ENCODE measurements at regions not wholly inside any gene's neighbourhood (a gene's known extent, or its start where the extent isn't known, plus 50 kb on each side); places are given as distances from the start of the nearest gene placed in this dataset.

- H3K27me3 ChIP-seq (ENCODE audit: insufficient read depth, low read length, poor library complexity, severe bottlenecking): no peaks in the 10 kb centered on the region
- no peaks in the 10 kb centered on the region for H3K9me2 ChIP-seq (replicated peaks; ENCODE audit: low read depth, low read length)
- no peak overlapping the region for H2AFZ ChIP-seq (ENCODE audit: low read length)
- no peak for TF ChIP-seq CTCF (conservative IDR thresholded peaks at IDR 0.05; ENCODE audit: low read length)
- no peak for TF ChIP-seq EZH2phosphoT487 (IDR thresholded peaks at IDR 0.05; ENCODE audit: borderline replicate concordance)
- no peaks in the 10 kb centered on the region for H3K4me1 ChIP-seq (ENCODE audit: insufficient read depth, low read length, poor library complexity, severe bottlenecking)
- H3K9ac ChIP-seq (ENCODE audit: low read depth, low read length, poor library complexity, severe bottlenecking): no peak overlapping the region
- no peaks in the 10 kb centered on the region for H3F3A ChIP-seq (ENCODE audit: low read depth)
- no peaks in the 10 kb centered on the region for H3K36me3 ChIP-seq (ENCODE audit: insufficient read depth, low read length)
- no peak overlapping the region for H3K4me3 ChIP-seq (ENCODE audit: low read length, poor library complexity, severe bottlenecking)
- no peak overlapping the region for H3K4me2 ChIP-seq (ENCODE audit: low read depth, low read length, poor library complexity, severe bottlenecking)
- no peaks in the 10 kb centered on the region for H4K20me1 ChIP-seq (ENCODE audit: insufficient read depth, low read length, poor library complexity, severe bottlenecking)
- H3K79me2 ChIP-seq (ENCODE audit: insufficient read depth, low read length): no peaks in the 10 kb centered on the region
- 0 out of 2 replicates have a peak, but pooled peaks cover 3% of the 10 kb centered on the region for H3K9me3 ChIP-seq (ENCODE audit: insufficient read depth, low read depth, low read length)
These were observed 395.6 kb downstream of the TNS3 start for GRCh38 chr7:47186316-47186715.

DNA sequence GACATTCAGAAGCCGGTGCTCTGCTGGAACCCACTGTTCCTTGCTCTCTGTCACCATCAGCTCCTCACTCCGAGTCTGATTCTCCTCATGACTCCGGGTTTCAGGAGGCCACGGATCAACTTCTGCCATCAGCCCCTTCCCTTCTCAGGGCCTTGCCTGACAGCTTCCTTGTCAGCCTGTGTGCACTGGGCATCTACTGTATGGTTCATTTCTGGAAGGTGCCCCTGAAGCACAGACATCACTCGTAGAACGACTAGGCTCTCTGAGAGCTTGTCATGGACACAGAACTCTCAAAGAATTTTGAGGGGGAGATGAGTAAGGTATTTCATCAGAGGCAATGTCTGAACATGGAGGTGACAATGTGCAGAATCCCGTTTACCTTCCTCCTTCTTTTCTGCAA lies 396.1 kb downstream of the TNS3 start:
- no peak overlapping the region for H3K9ac ChIP-seq (ENCODE audit: low read depth, low read length, poor library complexity, severe bottlenecking)
- H3K27me3 ChIP-seq (ENCODE audit: insufficient read depth, low read length, poor library complexity, severe bottlenecking): no peaks in the 10 kb centered on the region
- H3K4me1 ChIP-seq (ENCODE audit: insufficient read depth, low read length, poor library complexity, severe bottlenecking): no peaks in the 10 kb centered on the region
- H3F3A ChIP-seq (ENCODE audit: low read depth): no peaks in the 10 kb centered on the region
- no peak overlapping the region for H3K4me2 ChIP-seq (ENCODE audit: low read depth, low read length, poor library complexity, severe bottlenecking)
- H2AFZ ChIP-seq (ENCODE audit: low read length): no peak overlapping the region
- no peak overlapping the region for H3K4me3 ChIP-seq (ENCODE audit: low read length, poor library complexity, severe bottlenecking)
- H4K20me1 ChIP-seq (ENCODE audit: insufficient read depth, low read length, poor library complexity, severe bottlenecking): no peaks in the 10 kb centered on the region
- 0 out of 2 replicates have a peak, but pooled peaks cover 3% of the 10 kb centered on the region for H3K9me3 ChIP-seq (ENCODE audit: insufficient read depth, low read depth, low read length)
- no peaks in the 10 kb centered on the region for H3K79me2 ChIP-seq (ENCODE audit: insufficient read depth, low read length)
- no peaks in the 10 kb centered on the region for H3K36me3 ChIP-seq (ENCODE audit: insufficient read depth, low read length)
- H3K9me2 ChIP-seq (replicated peaks; ENCODE audit: low read depth, low read length): no peaks in the 10 kb centered on the region
- TF ChIP-seq EZH2phosphoT487 (IDR thresholded peaks at IDR 0.05; ENCODE audit: borderline replicate concordance): no peak
- no peak for TF ChIP-seq CTCF (conservative IDR thresholded peaks at IDR 0.05; ENCODE audit: low read length)

GRCh38 chr7:47185170-47185569 lies 396.7 kb downstream of the TNS3 start:
- no peak overlapping the region for H2AFZ ChIP-seq (ENCODE audit: low read length)
- H3K9ac ChIP-seq (ENCODE audit: low read depth, low read length, poor library complexity, severe bottlenecking): no peak overlapping the region
- no peak for TF ChIP-seq EZH2phosphoT487 (IDR thresholded peaks at IDR 0.05; ENCODE audit: borderline replicate concordance)
- TF ChIP-seq CTCF (conservative IDR thresholded peaks at IDR 0.05; ENCODE audit: low read length): no peak
- no peaks in the 10 kb centered on the region for H3K27me3 ChIP-seq (ENCODE audit: insufficient read depth, low read length, poor library complexity, severe bottlenecking)
- H3K4me2 ChIP-seq (ENCODE audit: low read depth, low read length, poor library complexity, severe bottlenecking): no peak overlapping the region
- 0 out of 2 replicates have a peak, but pooled peaks cover 3% of the 10 kb centered on the region for H3K9me3 ChIP-seq (ENCODE audit: insufficient read depth, low read depth, low read length)
- H3F3A ChIP-seq (ENCODE audit: low read depth): no peaks in the 10 kb centered on the region
- H4K20me1 ChIP-seq (ENCODE audit: insufficient read depth, low read length, poor library complexity, severe bottlenecking): no peaks in the 10 kb centered on the region
- no peaks in the 10 kb centered on the region for H3K9me2 ChIP-seq (replicated peaks; ENCODE audit: low read depth, low read length)
- H3K36me3 ChIP-seq (ENCODE audit: insufficient read depth, low read length): no peaks in the 10 kb centered on the region
- H3K4me3 ChIP-seq (ENCODE audit: low read length, poor library complexity, severe bottlenecking): no peak overlapping the region
- no peaks in the 10 kb centered on the region for H3K4me1 ChIP-seq (ENCODE audit: insufficient read depth, low read length, poor library complexity, severe bottlenecking)
- no peaks in the 10 kb centered on the region for H3K79me2 ChIP-seq (ENCODE audit: insufficient read depth, low read length)
